Neuronal stem cell (in vitro differentiated cells): ENCODE measurements at regions not wholly inside any gene's neighbourhood (a gene's known extent, or its start where the extent isn't known, plus 50 kb on each side); places are given as distances from the start of the nearest gene placed in this dataset.

ENCODE experiments used
- DNase-seq: peaks from one replicate; pipeline ENCODE4 v3.0.0-alpha.2; 2013; ENCODE audit warnings: low spot score
- H2AFZ ChIP-seq: one replicate; pipeline ENCODE4 v1.6.1; 2013; ENCODE audit warnings: mild to moderate bottlenecking, low read length, inconsistent platforms
- H2AK5ac ChIP-seq: 2 replicates; pipeline ENCODE4 v1.6.1; 2013; ENCODE audit warnings: low read depth, mild to moderate bottlenecking, inconsistent platforms, low read length, moderate library complexity, mixed read lengths
- H2BK120ac ChIP-seq: 2 replicates; pipeline ENCODE4 v1.6.1; 2013; ENCODE audit warnings: low read depth, mild to moderate bottlenecking, inconsistent platforms, low read length, moderate library complexity, mixed read lengths
- H2BK12ac ChIP-seq: one replicate; pipeline ENCODE4 v1.6.1; 2013; ENCODE audit warnings: low read length, inconsistent platforms
- H2BK15ac ChIP-seq: 2 replicates; pipeline ENCODE4 v1.6.1; 2013; ENCODE audit warnings: mild to moderate bottlenecking, low read length, inconsistent platforms, mixed read lengths
- H2BK5ac ChIP-seq: one replicate; pipeline ENCODE4 v1.6.1; 2013; ENCODE audit warnings: inconsistent platforms, mild to moderate bottlenecking, low read length, moderate library complexity
- H3K14ac ChIP-seq: one replicate; pipeline ENCODE4 v1.6.1; 2013; ENCODE audit warnings: low read length, inconsistent platforms
- H3K18ac ChIP-seq: 2 replicates; pipeline ENCODE4 v1.6.1; 2013; ENCODE audit warnings: low read length, inconsistent platforms
- H3K23ac ChIP-seq: 2 replicates; pipeline ENCODE4 v1.6.1; 2013; ENCODE audit warnings: low read depth, mild to moderate bottlenecking, mixed read lengths, low read length, inconsistent platforms; ENCODE audit not compliant: poor library complexity
- H3K27ac ChIP-seq: replicated peaks from 3 replicates; pipeline ENCODE4 v1.5.1; 2013; ENCODE audit warnings: low read length, inconsistent platforms
- H3K27me3 ChIP-seq, 3 experiments: 2 replicates each; pipeline ENCODE4 v1.6.1; 2013; ENCODE audit warnings: low read length in 3 of 3, mild to moderate bottlenecking in 2 of 3, inconsistent platforms in 1 of 3, low read depth in 1 of 3, mixed read lengths in 1 of 3, moderate library complexity in 1 of 3; ENCODE audit not compliant: control insufficient read depth in 3 of 3, insufficient read depth in 3 of 3
- H3K36me3 ChIP-seq, 2 donors: replicated peaks in 1 of 2; 2 replicates each; pipeline ENCODE4 v1.6.1; 2013; ENCODE audit warnings: low read length in 2 of 2; ENCODE audit not compliant: control insufficient read depth in 2 of 2, insufficient read depth in 2 of 2
- H3K4ac ChIP-seq: 2 replicates; pipeline ENCODE4 v1.6.1; 2013; ENCODE audit warnings: inconsistent platforms, mild to moderate bottlenecking, low read length, moderate library complexity
- H3K4me1 ChIP-seq, 2 donors: 1 replicate in 1 of 2; 2 replicates in 1 of 2; pipeline ENCODE4 v1.6.1; 2013; ENCODE audit warnings: low read length in 2 of 2, low read depth in 1 of 2; ENCODE audit not compliant: control insufficient read depth in 2 of 2, insufficient read depth in 1 of 2
- H3K4me2 ChIP-seq: one replicate; pipeline ENCODE4 v1.6.1; 2013; ENCODE audit warnings: mild to moderate bottlenecking, low read length, inconsistent platforms; ENCODE audit not compliant: insufficient read depth, poor library complexity, severe bottlenecking
- H3K4me3 ChIP-seq, 2 donors: 2 replicates each; pipeline ENCODE4 v1.5.1; 2013; ENCODE audit warnings: low read length in 2 of 2, mild to moderate bottlenecking in 2 of 2, inconsistent platforms in 1 of 2, moderate library complexity in 1 of 2
- H3K79me1 ChIP-seq: one replicate; pipeline ENCODE4 v1.6.1; 2013; ENCODE audit warnings: low read depth, mild to moderate bottlenecking, inconsistent platforms, low read length, moderate library complexity
- H3K9ac ChIP-seq: one replicate; pipeline ENCODE4 v1.6.1; 2013; ENCODE audit warnings: mild to moderate bottlenecking, low read depth, low read length, inconsistent platforms; ENCODE audit not compliant: poor library complexity
- H3K9me3 ChIP-seq, 2 donors: replicated peaks in 1 of 2; 2 replicates each; pipeline versions ENCODE3 to v1.6.1; 2013; ENCODE audit warnings: low read length in 2 of 2, mild to moderate bottlenecking in 2 of 2, inconsistent platforms in 1 of 2, low read depth in 1 of 2, mixed read lengths in 1 of 2, moderate library complexity in 1 of 2; ENCODE audit not compliant: control insufficient read depth in 2 of 2, insufficient read depth in 1 of 2
- H4K8ac ChIP-seq: one replicate; pipeline ENCODE4 v1.6.1; 2013; ENCODE audit warnings: low read depth, mild to moderate bottlenecking, inconsistent platforms, low read length, moderate library complexity
- H4K91ac ChIP-seq: one replicate; pipeline ENCODE4 v1.6.1; 2013; ENCODE audit warnings: low read length, low read depth, mild to moderate bottlenecking, inconsistent platforms; ENCODE audit not compliant: poor library complexity
- WGBS, 2 donors: extraction: QIAGEN DNeasy Blood & Tissue Kit; methylation state at CpG; one replicate each; pipeline ENCODE4 v1.1.7; 2013; ENCODE audit warnings: missing lambda C conversion rate in 2 of 2, mixed read lengths in 1 of 2; ENCODE audit not compliant: insufficient read length in 2 of 2, insufficient replicate concordance in 1 of 2; ENCODE audit errors: extremely low coverage in 2 of 2; 5-methylcytosine and 5-hydroxymethylcytosine counted together

DNA sequence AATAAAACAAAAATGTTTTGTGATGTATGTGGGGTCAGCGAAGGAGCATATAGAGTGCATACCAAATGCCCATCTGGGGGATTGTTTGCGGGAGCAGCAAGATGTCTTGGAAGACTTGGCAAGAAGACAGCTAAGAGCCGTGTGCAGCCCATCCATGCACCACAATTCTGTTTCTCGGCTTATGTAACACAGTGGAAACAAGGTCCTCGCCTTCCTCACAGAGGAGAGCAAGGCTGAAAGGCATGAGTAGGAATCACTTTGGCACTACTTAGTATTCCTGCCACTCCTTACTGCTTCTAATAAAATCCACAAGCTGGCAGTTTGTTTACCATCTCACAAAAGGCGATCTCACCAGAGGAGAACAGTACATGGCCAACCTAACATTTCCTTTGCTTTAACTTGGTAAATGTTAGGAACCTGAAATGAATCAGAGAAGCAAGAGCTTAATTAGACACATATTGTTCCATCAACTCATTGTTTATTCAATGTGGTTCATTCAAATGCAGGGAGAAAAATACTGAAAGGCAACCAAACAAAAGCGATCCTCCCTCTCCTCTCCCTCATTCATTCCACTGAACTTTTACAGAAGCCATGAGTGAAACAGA is 648.1 kb downstream of the ACTL7B start:
- Histone ChIP-seq H2BK15ac (no peak overlapping the region), H2BK12ac (no peak overlapping the region)

DNA sequence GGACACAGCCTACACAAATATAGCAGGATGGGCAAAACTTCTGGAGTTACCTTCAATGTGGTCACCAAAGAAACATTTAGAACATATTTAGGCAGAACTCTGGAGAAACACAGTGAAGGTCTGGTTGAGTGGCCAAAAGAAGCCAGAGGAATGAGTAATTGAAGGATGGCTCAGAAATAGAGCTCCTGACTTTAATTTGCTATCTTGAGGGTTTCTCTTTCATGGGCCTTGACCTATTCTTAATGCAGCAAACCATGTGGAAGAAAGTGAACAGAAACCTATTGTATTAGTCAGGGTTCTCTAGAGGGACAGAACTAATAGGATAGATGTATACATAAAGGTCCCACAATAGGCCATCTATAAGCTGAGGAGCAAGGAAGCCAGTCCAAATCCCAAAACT is 650.5 kb downstream of the ACTL7B start:
- Histone ChIP-seq H3K4me2 (no peak overlapping the region), H3K4me1 (no peaks in the 10 kb centered on the region), H3K27ac (no peak overlapping the region), H3K4me3 (no peak overlapping the region), H2BK12ac (no peak overlapping the region), H2BK15ac (no peak overlapping the region), H3K23ac (no peak overlapping the region), H2BK5ac (no peak overlapping the region), H3K36me3 (no peaks in the 10 kb centered on the region), H3K18ac (no peak overlapping the region), H4K8ac (no peak overlapping the region), H3K27me3 (no peaks in the 10 kb centered on the region), H2AK5ac (no peak overlapping the region), H2BK120ac (no peak overlapping the region), H2AFZ (no peak overlapping the region), H3K9ac (no peak overlapping the region), H3K9me3 (no peaks in the 10 kb centered on the region), H3K4ac (no peak overlapping the region), H3K14ac (no peak overlapping the region), H4K91ac (no peak overlapping the region), H3K79me1 (no peaks in the 10 kb centered on the region)
- DNase-seq, result no peak

More for the DNA sequence above, 648.1 kb downstream of the ACTL7B start:
- DNase-seq, result no peak
- Histone ChIP-seq H3K4ac (no peak overlapping the region), H3K4me2 (no peak overlapping the region), H2BK120ac (no peak overlapping the region), H3K23ac (no peak overlapping the region), H4K91ac (no peak overlapping the region), H3K27ac (peak overlapping the region; percentile 1), H3K4me1 (no peaks in the 10 kb centered on the region), H3K9ac (no peak overlapping the region), H3K18ac (no peak overlapping the region), H3K14ac (no peak overlapping the region), H3K9me3 (no peaks in the 10 kb centered on the region), H3K79me1 (no peaks in the 10 kb centered on the region), H2BK5ac (no peak overlapping the region), H2AK5ac (no peak overlapping the region), H3K36me3 (no peaks in the 10 kb centered on the region), H3K27me3 (no peaks in the 10 kb centered on the region), H2AFZ (no peak overlapping the region), H4K8ac (no peak overlapping the region), H3K4me3 (no peak overlapping the region)
- no CpG with 5 or more reads among the region's 7 CpGs for WGBS, 2 donors

- DNase-seq, result no peak
- no peak overlapping the region for H2BK12ac ChIP-seq
- no peak overlapping the region for H2AFZ ChIP-seq
- no peaks in the 10 kb centered on the region for H3K79me1 ChIP-seq
- H3K14ac ChIP-seq, result no peak overlapping the region
- H3K4me3 ChIP-seq, result no peak overlapping the region
- H3K23ac ChIP-seq, result no peak overlapping the region
- no peak overlapping the region for H3K9ac ChIP-seq
- H4K8ac ChIP-seq, result no peak overlapping the region
- H3K4me1 ChIP-seq, result no peaks in the 10 kb centered on the region
- H3K4ac ChIP-seq, result no peak overlapping the region
- H3K4me2 ChIP-seq, result no peak overlapping the region
- H2BK120ac ChIP-seq, result no peak overlapping the region
- no peak overlapping the region for H3K18ac ChIP-seq
- H3K9me3 ChIP-seq, result peaks cover 0 to 5% of the 10 kb centered on the region in 2 donors
- H3K27ac ChIP-seq, result no peak overlapping the region
- no peak overlapping the region for H2BK15ac ChIP-seq
- H4K91ac ChIP-seq, result no peak overlapping the region
- no peaks in the 10 kb centered on the region for H3K36me3 ChIP-seq
- WGBS, 2 donors, result no CpG with 5 or more reads among the region's 1 CpG
- H2BK5ac ChIP-seq, result no peak overlapping the region
- H2AK5ac ChIP-seq, result no peak overlapping the region
- H3K27me3 ChIP-seq, result no peaks in the 10 kb centered on the region
Measured at GRCh38 chr9:108197899-108198298, 657.9 kb downstream of the ACTL7B start.

DNA sequence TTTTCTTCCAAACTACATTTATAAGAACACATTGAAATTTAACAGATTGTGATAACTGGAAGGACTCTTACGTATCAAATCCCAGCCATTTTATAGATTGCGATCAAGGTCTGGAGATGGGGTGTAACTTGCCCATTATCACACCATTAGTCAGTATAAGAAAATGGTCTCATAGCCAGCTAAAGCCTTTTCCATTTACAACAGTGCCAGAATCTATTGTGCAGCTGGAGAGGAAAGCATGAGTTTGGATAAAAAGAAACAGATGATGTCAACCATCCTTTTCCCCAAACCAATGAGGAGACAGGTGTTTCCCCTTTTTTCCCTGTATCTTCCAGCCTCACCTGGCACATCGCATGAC is 658.8 kb downstream of the ACTL7B start:
- H2BK120ac ChIP-seq, result no peak overlapping the region
- H3K23ac ChIP-seq, result no peak overlapping the region
- no peak overlapping the region for H2AK5ac ChIP-seq
- no peak overlapping the region for H3K18ac ChIP-seq
- H3K9me3 ChIP-seq, result peaks cover 0 to 5% of the 10 kb centered on the region in 2 donors
- no peaks in the 10 kb centered on the region for H3K27me3 ChIP-seq
- H3K4me1 ChIP-seq, result no peaks in the 10 kb centered on the region
- H2BK12ac ChIP-seq, result no peak overlapping the region
- no peak overlapping the region for H4K8ac ChIP-seq
- H3K4me2 ChIP-seq, result no peak overlapping the region
- no peak overlapping the region for H3K4me3 ChIP-seq
- H2BK15ac ChIP-seq, result no peak overlapping the region
- no peak overlapping the region for H3K9ac ChIP-seq
- no peak for DNase-seq
- no peak overlapping the region for H3K4ac ChIP-seq
- no peaks in the 10 kb centered on the region for H3K79me1 ChIP-seq
- no peaks in the 10 kb centered on the region for H3K36me3 ChIP-seq
- H4K91ac ChIP-seq, result no peak overlapping the region
- no peak overlapping the region for H3K14ac ChIP-seq
- no peak overlapping the region for H2AFZ ChIP-seq
- WGBS, 2 donors, result no CpG with 5 or more reads among the region's 3 CpGs
- no peak overlapping the region for H2BK5ac ChIP-seq
- H3K27ac ChIP-seq, result no peak overlapping the region
